H1 (cell line): ENCODE measurements at regions not wholly inside any gene's neighbourhood (a gene's known extent, or its start where the extent isn't known, plus 50 kb on each side); places are given as distances from the start of the nearest gene placed in this dataset.

Experiments
- ATF2 ChIP-seq: IDR thresholded peaks from 2 replicates; pipeline ENCODE4 v1.6.1; 2012; ENCODE audit warnings: low read length, inconsistent platforms
- EZH2 ChIP-seq: fragments of 200-600 bp; sonication (generic); IDR thresholded peaks from 2 replicates; pipeline ENCODE4 v1.7.1; 2012; ENCODE audit warnings: low read depth, mild to moderate bottlenecking, moderate library complexity, low read length, inconsistent platforms; ENCODE audit not compliant: severe bottlenecking
- HDAC2 ChIP-seq, 2 experiments: fragments of 300-600 bp in 1 of 2; sonication (generic) in 1 of 2; IDR thresholded peaks; 2 replicates each; pipeline ENCODE4 v1.6.1; 2011 to 2012; ENCODE audit warnings: low read depth in 2 of 2, low read length in 2 of 2, mild to moderate bottlenecking in 2 of 2, moderate library complexity in 2 of 2, borderline replicate concordance in 1 of 2, inconsistent platforms in 1 of 2
- RXRA ChIP-seq: IDR thresholded peaks from 2 replicates; pipeline ENCODE4 v1.6.1; 2011; ENCODE audit warnings: low read depth, mild to moderate bottlenecking, low read length, moderate library complexity; ENCODE audit not compliant: insufficient read depth
- SUZ12 ChIP-seq: fragments of 200-600 bp; sonication (generic); IDR thresholded peaks from 2 replicates; pipeline ENCODE4 v1.6.1; 2012; ENCODE audit warnings: mild to moderate bottlenecking, inconsistent platforms, low read length, moderate library complexity, mixed read lengths
- TBP ChIP-seq: IDR thresholded peaks from 2 replicates; pipeline ENCODE4 v1.6.1; 2011; ENCODE audit warnings: low read depth, low read length, improper control_type of control experiment

GRCh38 chr15:62275831-62276230 lies 110.7 kb upstream of the C2CD4B start (continued):
- TF ChIP-seq ATF2: no peak
- no peak for TF ChIP-seq HDAC2 (IDR thresholded peaks at IDR 0.05; ENCODE audit: borderline replicate concordance in 1 of 2, low read depth in 2 of 2, low read length in 2 of 2)
- no peak for TF ChIP-seq TBP
- TF ChIP-seq SUZ12: no peak
- TF ChIP-seq RXRA: no peak
- no peak for TF ChIP-seq EZH2
